Inflammatory macrophage treated with lipopolysaccharide for 1 hour (primary cell): ENCODE measurements at regions not wholly inside any gene's neighbourhood (a gene's known extent, or its start where the extent isn't known, plus 50 kb on each side); places are given as distances from the start of the nearest gene placed in this dataset.

Experiments
- DNase-seq, 2 donors: peaks; one replicate each; pipeline ENCODE4 v3.0.0-alpha.2; 2020 to 2022

DNA sequence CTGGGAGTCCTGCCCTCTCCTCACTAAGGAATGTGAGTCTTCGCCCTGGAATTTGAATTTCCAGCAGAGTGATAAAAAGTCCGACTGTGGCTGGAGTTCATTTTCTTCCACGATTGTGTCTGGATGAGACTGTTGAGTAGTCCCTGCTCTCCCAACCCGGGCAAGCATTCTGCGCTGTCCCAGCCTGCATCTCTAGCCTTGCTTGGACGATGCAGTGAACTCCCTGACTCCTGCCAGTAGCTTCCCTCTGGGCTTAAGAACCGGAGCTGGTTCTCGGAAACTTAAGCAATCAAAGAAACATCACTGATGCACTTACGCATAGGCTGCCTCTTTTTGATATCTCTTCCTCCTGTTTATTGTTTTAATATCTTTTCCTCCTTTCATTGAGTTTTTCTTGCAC, 116.0 kb upstream of the FZD8 start:
- no peak for DNase-seq

GRCh38 chr10:35754519-35754918, 112.4 kb upstream of the FZD8 start:
- DNase-seq = no peak

DNA sequence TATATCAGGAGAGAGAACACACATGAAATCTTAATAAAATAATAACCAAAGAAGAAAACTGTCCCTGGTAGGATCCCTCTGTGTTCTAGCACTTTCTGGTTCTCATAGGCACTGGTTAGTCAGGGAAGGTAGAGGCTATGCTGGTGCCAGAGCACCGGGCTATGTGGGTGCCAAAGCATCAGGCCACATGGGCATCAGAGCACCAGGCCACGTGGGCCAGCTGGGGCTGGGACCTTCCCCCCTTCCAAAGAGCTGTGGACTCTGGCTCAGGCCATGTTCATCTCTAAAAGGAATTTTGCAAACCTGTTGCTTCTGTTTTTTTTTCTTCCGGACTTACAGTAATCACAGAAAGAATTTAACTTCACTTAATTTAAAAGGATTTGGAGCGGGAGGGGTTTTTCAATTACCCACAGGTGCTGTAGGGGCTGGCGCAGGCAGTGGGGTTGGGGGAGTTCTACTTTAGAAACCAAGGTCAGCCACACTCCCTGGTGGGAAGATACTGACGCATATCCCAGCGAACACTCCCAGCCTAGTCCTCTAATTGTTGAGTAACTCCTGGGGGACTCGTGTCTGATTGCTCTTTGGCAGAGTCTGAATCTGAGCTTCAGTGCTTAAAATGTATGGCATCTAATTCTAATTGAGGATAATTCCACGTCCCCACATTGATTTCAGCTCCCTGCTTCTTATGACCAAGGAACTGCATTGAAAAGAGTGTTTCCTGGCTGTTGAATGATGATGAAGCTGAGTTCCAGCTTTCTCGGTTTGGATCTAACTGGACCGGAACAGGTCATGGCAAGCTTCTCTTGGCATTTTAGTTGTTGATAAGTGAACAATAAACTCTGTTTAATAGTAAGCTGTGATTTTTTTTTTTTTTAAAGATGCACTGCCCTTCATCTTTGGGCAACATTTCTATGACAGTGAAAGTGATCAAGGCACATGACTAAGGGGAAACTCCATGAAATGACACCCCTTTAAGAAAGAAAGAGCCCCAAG, 110.7 kb upstream of the FZD8 start:
- no peak for DNase-seq

DNA sequence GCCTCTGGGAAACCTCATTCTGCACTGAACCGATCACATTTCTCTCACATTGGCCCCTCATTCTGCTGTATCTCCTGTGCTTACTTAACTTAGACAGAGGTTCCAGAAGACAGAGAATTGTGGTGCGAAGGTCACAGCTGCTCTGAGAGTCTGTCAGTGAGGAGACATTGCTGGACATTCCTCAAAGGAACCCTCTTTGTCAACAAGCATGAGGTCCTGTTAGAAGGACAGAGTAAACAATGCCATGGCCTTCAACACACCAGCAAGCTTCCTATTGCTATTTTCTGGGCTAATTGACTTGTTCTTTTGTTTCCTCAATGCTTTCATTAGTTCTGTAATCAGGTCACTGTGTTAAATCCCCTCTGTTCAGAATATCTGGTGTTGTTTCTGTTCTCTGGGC, 109.3 kb upstream of the FZD8 start:
- DNase-seq = no peak

DNA sequence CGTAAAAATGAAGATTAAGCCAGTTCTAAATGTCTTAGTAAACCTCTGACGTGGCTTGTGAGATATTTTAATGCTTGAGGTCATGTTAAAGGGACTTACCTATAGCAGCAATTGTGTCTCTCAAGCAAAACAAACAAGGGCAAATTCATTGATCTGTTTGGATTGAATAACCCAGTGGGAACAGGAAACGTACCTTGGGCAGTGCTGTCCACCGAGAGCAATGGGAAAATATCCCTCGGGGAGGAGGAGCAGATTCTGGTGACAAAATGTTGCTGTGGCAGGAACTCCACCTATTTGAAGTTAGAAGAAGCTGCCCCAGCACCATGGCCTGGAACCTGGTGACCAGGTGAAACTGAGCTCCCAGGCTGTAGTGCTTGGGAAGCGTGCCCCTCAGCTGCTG, 107.1 kb upstream of the FZD8 start:
- DNase-seq = no peak

DNA sequence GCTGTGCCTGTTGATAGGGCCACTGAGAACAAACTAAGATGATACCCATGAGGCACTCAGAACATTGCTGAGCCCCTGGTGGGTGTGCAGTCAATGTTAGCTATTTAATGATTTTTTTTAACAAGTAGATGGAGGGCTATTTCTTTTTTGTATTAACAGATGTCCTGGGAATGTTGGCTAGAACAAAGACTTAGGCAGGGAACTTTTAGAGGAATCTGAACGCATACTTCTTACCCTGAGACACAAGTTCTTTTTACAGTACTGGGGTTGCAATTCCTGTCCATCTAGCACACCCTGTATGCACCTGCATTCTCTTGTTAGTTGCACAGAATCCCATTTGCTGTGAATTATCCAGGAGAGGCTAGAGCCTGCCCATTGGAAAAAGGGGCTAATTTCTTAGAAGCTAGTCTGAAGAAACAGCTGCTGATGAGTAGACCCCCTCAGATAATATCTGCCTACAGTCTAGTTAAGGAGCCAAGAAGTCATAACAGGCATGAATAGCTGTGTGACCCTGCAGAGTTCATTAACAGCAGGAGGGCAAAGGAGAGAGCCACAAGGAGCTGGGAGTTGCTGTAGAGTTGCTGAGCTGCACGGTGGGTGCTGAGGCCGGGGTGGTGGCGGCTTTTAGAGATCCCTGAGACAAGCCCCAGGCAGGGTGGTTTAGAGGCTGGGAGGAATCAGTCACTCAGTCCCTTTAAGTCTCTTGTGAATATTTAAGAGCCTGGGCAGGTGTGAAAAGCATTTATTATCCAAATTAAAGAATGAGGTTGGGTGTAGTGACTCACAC, 103.7 kb upstream of the FZD8 start:
- no peak for DNase-seq

DNA sequence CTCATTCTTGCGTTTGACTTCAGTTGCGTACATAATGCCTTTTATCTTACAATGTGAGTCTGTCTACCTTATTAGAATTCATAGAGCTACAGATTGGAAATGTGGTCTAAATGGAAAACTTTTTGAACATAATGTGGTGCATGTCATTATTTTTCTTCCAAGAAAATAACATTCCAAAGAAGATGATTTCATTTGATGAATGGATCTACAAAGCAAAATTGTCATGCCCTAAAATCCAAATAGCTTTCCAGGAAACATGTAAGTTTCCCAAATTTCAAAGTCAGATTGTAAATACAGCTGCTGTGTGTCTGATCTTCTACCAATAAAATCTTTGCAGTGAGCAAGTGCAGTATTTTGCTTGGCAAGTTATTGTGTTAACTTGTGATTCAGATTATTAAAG, 101.8 kb upstream of the FZD8 start:
- DNase-seq = no peak

GRCh38 chr10:35743351-35743750, 101.3 kb upstream of the FZD8 start:
- no peak for DNase-seq

DNA sequence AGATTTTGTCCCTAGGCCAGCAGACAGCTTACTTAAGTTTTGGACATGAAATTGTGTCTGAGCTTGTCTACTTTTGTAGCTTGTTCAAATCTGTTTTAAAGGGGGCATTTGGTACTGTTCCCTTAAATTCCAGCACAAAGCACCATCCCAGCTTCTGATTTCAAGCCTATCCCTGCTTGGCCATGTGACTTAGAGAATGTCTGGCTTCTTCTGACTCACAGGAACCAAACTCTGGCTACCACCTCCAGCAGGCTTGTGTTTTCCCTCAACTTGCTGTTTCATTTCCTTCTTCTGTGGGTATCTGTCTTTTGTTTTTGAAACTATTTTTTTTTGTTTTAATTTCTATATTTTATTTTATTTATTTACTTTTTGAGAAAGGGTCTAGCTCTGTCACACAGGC, 97.9 kb upstream of the FZD8 start:
- DNase-seq = no peak

DNA sequence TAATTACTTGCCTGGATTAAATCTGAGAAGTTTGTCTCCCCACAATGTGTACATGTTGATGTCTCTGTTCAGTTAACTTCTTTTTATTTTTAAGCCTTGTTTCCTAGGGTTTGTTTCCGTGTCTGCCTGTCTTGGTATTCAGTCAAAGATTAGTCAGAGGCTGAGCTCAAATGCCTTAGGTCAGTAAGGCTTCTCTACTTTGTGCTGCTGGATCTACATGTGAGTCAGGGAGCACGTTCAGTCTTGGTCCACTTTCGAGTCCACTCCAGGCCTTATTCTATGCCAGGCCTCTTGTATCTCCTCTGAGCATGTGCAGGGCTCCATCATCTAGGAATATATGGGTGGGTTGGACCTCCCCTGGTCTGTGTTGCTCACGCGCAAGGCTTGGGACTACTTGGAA, 93.3 kb upstream of the FZD8 start:
- DNase-seq = no peak

DNA sequence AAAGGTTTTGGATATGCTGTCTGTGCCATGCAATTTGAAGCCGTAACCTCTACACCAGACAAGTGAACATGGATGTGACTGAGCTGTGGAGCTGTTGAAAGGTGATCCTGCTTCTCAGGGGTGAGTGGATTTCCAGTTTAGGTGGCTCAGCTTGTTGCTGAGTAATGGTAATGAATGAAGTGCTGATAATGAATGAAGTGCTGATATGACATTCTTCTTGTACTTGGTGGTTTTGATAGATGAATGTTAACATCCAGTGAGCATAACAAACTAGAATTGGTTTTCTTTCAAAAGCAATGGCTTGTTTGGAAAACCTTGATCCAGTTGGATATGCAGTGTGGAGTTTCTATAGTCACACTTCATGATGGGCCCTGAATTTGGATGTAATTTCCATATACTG, 89.7 kb upstream of the FZD8 start:
- DNase-seq = no peak

DNA sequence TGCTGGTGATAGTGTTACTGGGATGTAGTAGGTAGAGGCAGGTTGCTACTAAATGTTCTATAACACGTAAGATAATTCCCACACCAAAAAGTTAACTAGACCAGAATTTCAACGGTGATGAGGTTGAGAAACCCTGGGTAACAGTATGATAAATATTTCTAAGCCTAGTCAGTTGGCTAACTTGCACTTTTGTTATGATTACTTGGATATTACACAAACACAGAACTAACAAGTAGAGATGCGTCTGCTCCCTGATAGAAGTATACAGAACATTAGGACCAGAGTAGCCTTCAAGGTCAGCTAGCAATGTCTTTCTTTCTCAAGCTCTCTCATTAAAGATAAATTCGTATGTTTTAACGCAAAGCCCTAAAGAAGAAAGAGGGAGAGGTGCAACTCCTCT, 86.2 kb upstream of the FZD8 start:
- DNase-seq = no peak

DNA sequence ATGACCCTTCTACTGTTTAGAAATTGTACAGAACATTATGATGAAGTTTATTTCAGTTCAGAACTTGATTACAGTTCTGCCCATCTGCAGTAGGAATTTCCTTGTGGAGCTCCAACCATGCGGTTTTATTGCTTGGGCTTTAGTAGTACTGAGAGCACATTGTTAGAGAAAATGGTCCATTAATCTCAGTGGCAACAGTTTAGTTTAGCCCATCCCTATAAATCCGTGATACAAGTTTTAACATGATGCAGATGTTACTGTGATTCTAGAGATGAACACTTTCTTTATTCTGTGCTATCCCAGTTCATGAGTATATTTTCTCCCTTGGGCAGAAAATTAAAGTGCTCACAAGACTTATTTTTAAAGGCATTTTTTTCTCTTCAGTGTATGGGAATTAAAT, 84.8 kb upstream of the FZD8 start:
- DNase-seq = no peak

GRCh38 chr10:35723992-35724391, 81.9 kb upstream of the FZD8 start:
- DNase-seq = no peak

DNA sequence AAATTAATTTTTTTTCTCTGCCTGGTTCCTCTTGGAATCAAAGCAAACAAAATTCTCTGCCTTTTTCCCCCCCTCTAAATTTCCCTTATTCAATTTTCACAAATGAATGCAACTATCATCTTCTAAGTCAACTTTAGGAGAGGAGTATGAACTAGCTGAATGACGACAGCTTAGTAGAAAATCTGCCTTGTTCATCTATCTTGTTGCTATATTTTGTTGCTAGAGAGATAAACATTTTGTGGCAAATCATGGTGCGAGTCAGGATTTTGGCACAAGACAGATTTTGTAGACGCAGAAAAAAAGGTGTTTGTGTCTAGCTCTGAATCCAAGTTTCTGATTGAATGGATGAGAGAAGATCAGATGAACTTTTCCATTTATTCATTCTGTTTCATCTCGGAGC, 81.0 kb upstream of the FZD8 start:
- DNase-seq = no peak

- DNase-seq = no peak
Observed at GRCh38 chr10:35722636-35723035, 80.5 kb upstream of the FZD8 start.

GRCh38 chr10:35722226-35722625, 80.1 kb upstream of the FZD8 start:
- DNase-seq = no peak

- DNase-seq = no peak
Observed at GRCh38 chr10:35720366-35720765, 78.3 kb upstream of the FZD8 start.

DNA sequence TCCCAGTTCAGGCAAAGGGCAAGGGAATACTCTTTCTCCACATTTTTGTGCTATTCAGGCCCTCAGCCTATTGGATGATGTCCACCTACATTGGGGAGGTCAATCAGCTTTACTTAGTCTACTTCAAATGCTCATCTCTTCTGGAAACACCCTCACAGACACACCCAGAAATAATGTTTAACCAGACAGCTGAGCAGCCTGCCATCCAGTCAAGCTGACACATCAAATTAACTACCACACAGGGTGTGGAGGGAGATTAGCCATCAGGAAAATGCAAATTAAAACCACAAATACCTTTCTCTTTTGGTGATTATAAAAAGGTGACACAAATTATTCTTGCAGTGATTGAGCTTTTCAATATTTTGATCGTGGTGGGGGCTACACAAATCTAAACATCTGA, 74.7 kb upstream of the FZD8 start:
- DNase-seq = no peak

- no peak for DNase-seq
Observed at GRCh38 chr10:35712486-35712885, 70.4 kb upstream of the FZD8 start.

- DNase-seq = no peak
Observed at GRCh38 chr10:35711615-35712411, 69.7 kb upstream of the FZD8 start.

GRCh38 chr10:35707642-35708425, 65.7 kb upstream of the FZD8 start:
- no peak for DNase-seq
